BJ (cell line): ENCODE measurements at regions not wholly inside any gene's neighbourhood (a gene's known extent, or its start where the extent isn't known, plus 50 kb on each side); places are given as distances from the start of the nearest gene placed in this dataset.
"Not testable (repeated sequence)": the region's sequence is repeated elsewhere in the genome, so short reads cannot be mapped to it uniquely, and the experiment has no call there.

Experiments
- CTCF ChIA-PET: fragments of 350-600 bp; formaldehyde crosslinking; extraction: SDS; loops from one replicate; lab custom pipeline; 2021; ENCODE audit warnings: antibody characterized with exemption, inconsistent platforms; lab: Yijun Ruan, JAX
- POLR2A ChIA-PET: fragments of 300-600 bp; sonication (Branson Sonifier 250); formaldehyde crosslinking; extraction: SDS; loops from one replicate; lab custom pipeline; 2021; ENCODE audit warnings: antibody characterized with exemption; lab: Charles Lee
- DNase-seq: peaks from one replicate; pipeline ENCODE4 v3.0.0-alpha.2; 2011; ENCODE audit warnings: low read depth
- H3K27me3 ChIP-seq: 2 replicates; pipeline ENCODE4 v1.6.0; 2011; ENCODE audit warnings: low read length; ENCODE audit not compliant: control insufficient read depth, insufficient read depth
- H3K36me3 ChIP-seq: 2 replicates; pipeline ENCODE4 v1.5.1; 2011; ENCODE audit warnings: low read length; ENCODE audit not compliant: control insufficient read depth, insufficient read depth
- H3K4me3 ChIP-seq: 2 replicates; pipeline ENCODE4 v1.5.1; 2011; ENCODE audit warnings: low read depth, mild to moderate bottlenecking, control low read depth, low read length
- CTCF ChIP-seq: IDR thresholded peaks from 2 replicates; pipeline ENCODE4 v1.5.1; 2011; ENCODE audit warnings: low read depth, mild to moderate bottlenecking, control low read depth, inconsistent platforms, low read length, moderate library complexity; ENCODE audit not compliant: insufficient read depth

- ChIA-PET CTCF (no interaction called here), POLR2A (interaction anchor here (0.6 kb wide), 1 partner anchor 190 kb away, joined by 3 read pairs; no protein-coding TSS in a partner anchor)
- Histone ChIP-seq H3K4me3 (no peak overlapping the region), H3K27me3 (no peaks in the 10 kb centered on the region), H3K36me3 (no peaks in the 10 kb centered on the region)
- TF ChIP-seq CTCF, result no peak
- DNase-seq, result peak; percentile 82
Measured at GRCh38 chr4:134499074-134499473, 297.5 kb upstream of the PABPC4L start.

- ChIA-PET CTCF (no interaction called here), POLR2A (no interaction called here)
- no peak for DNase-seq
Measured at GRCh38 chr4:134490863-134491262, 289.3 kb upstream of the PABPC4L start.

GRCh38 chr4:134483514-134483913, 281.9 kb upstream of the PABPC4L start:
- H3K27me3 ChIP-seq, DNase-seq, H3K4me3 ChIP-seq, POLR2A ChIA-PET, CTCF ChIA-PET, H3K36me3 ChIP-seq: not testable (repeated sequence)

More at GRCh38 chr4:134490863-134491262, 289.3 kb upstream of the PABPC4L start:
- H3K36me3 ChIP-seq, result no peaks in the 10 kb centered on the region
- H3K27me3 ChIP-seq, result no peaks in the 10 kb centered on the region
- no peak overlapping the region for H3K4me3 ChIP-seq
- no peak for TF ChIP-seq CTCF

- TF ChIP-seq CTCF, result no peak
Measured at GRCh38 chr4:134471569-134471968, 270.0 kb upstream of the PABPC4L start.

GRCh38 chr4:134470544-134470943, 269.0 kb upstream of the PABPC4L start:
- no peak for DNase-seq
- H3K4me3 ChIP-seq, result no peak overlapping the region
- no peaks in the 10 kb centered on the region for H3K36me3 ChIP-seq
- TF ChIP-seq CTCF, result no peak
- no peaks in the 10 kb centered on the region for H3K27me3 ChIP-seq
- CTCF ChIA-PET, result no interaction called here
- POLR2A ChIA-PET, result no interaction called here

More at GRCh38 chr4:134471569-134471968, 270.0 kb upstream of the PABPC4L start:
- Histone ChIP-seq H3K36me3 (no peaks in the 10 kb centered on the region), H3K4me3 (no peak overlapping the region), H3K27me3 (no peaks in the 10 kb centered on the region)
- CTCF ChIA-PET, result interaction anchor here (0.7 kb wide), 1 partner anchor 9 kb away, joined by 3 read pairs; no protein-coding TSS in a partner anchor
- DNase-seq, result no peak
- POLR2A ChIA-PET, result no interaction called here

GRCh38 chr4:134465417-134465816, 263.8 kb upstream of the PABPC4L start:
- CTCF ChIA-PET, result interaction anchor here (0.8 to 1.8 kb wide), 2 partner anchors 12 to 436 kb away, joined by 3 to 4 read pairs; no protein-coding TSS in a partner anchor
- POLR2A ChIA-PET, result no interaction called here
- Histone ChIP-seq H3K4me3 (no peak overlapping the region), H3K36me3 (no peaks in the 10 kb centered on the region), H3K27me3 (no peaks in the 10 kb centered on the region)
- no peak for TF ChIP-seq CTCF
- DNase-seq, result no peak
